SU-DHL-6 (cell line): ENCODE measurements at regions not wholly inside any gene's neighbourhood (a gene's known extent, or its start where the extent isn't known, plus 50 kb on each side); places are given as distances from the start of the nearest gene placed in this dataset.

Source experiments
- H2AFZ ChIP-seq: fragments of 200-600 bp; sonication (generic); 2 replicates; pipeline ENCODE4 v1.6.1; 2014; ENCODE audit warnings: low read depth, mild to moderate bottlenecking, moderate library complexity, mixed read lengths, antibody characterized with exemption, low read length; ENCODE audit not compliant: severe bottlenecking
- H3F3A ChIP-seq: fragments of 200-600 bp; shearing (Covaris generic); 2 replicates; pipeline ENCODE4 v1.6.0; 2016; ENCODE audit warnings: antibody characterized with exemption, mild to moderate bottlenecking; ENCODE audit not compliant: insufficient read depth
- H3K27ac ChIP-seq: fragments of 200-600 bp; sonication (generic); 2 replicates; pipeline ENCODE4 v1.5.1; 2016; ENCODE audit warnings: low read depth, mild to moderate bottlenecking, low read length, moderate library complexity, mixed read lengths
- H3K27me3 ChIP-seq: fragments of 200-600 bp; sonication (generic), shearing (Covaris generic); 2 replicates; pipeline ENCODE4 v1.6.0; 2014; ENCODE audit warnings: mild to moderate bottlenecking, low read length
- H3K36me3 ChIP-seq: fragments of 200-600 bp; sonication (generic); 2 replicates; pipeline ENCODE4 v1.6.1; 2014; ENCODE audit warnings: mild to moderate bottlenecking, low read length, mixed read lengths
- H3K4me2 ChIP-seq: fragments of 300-600, 200-600 bp; shearing (Covaris generic), sonication (generic); 2 replicates; pipeline ENCODE4 v1.6.0; 2014; ENCODE audit warnings: low read length, low read depth, mild to moderate bottlenecking; ENCODE audit not compliant: poor library complexity, severe bottlenecking
- H3K4me3 ChIP-seq: fragments of 200-600 bp; sonication (generic); 2 replicates; pipeline ENCODE4 v1.5.1; 2014; ENCODE audit warnings: antibody characterized with exemption, low read length, mild to moderate bottlenecking, mixed read lengths; ENCODE audit not compliant: insufficient read depth, poor library complexity, severe bottlenecking
- H3K79me2 ChIP-seq: fragments of 200-600 bp; sonication (generic); 2 replicates; pipeline ENCODE4 v1.6.1; 2014; ENCODE audit warnings: mild to moderate bottlenecking, low read length, moderate library complexity; ENCODE audit not compliant: insufficient read depth
- H3K9ac ChIP-seq: fragments of 200-600 bp; sonication (generic); 2 replicates; pipeline ENCODE4 v1.7.0; 2014; ENCODE audit warnings: mild to moderate bottlenecking, low read length
- H3K9me2 ChIP-seq: fragments of 200-600 bp; sonication (generic); replicated peaks from 2 replicates; pipeline ENCODE4 v1.6.1; 2014; ENCODE audit warnings: low read length; ENCODE audit not compliant: insufficient read depth
- H3K9me3 ChIP-seq: fragments of 200-600 bp; sonication (generic); 2 replicates; pipeline ENCODE4 v1.6.1; 2014; ENCODE audit warnings: low read length, mixed read lengths; ENCODE audit not compliant: insufficient read depth
- H4K20me1 ChIP-seq: fragments of 200-600 bp; sonication (generic); 2 replicates; pipeline ENCODE4 v1.6.1; 2014; ENCODE audit warnings: low read depth, mild to moderate bottlenecking, antibody characterized with exemption, low read length, moderate library complexity, mixed read lengths
- EZH2phosphoT487 ChIP-seq: fragments of 200-600 bp; sonication (generic), shearing (Covaris generic); conservative IDR thresholded peaks from 2 replicates; pipeline ENCODE4 v1.6.1; 2018; ENCODE audit warnings: mild to moderate bottlenecking, antibody characterized with exemption, low read length, moderate library complexity, mixed read lengths
- TF ChIP-seq, protein P1 (sequence below): fragments of 200-600 bp; sonication (generic); IDR thresholded peaks from one replicate; pipeline ENCODE4 v1.5.1; 2017; ENCODE audit warnings: antibody characterized with exemption, mild to moderate bottlenecking, low read length, moderate library complexity; ENCODE audit not compliant: insufficient read depth, poor library complexity, severe bottlenecking

DNA sequence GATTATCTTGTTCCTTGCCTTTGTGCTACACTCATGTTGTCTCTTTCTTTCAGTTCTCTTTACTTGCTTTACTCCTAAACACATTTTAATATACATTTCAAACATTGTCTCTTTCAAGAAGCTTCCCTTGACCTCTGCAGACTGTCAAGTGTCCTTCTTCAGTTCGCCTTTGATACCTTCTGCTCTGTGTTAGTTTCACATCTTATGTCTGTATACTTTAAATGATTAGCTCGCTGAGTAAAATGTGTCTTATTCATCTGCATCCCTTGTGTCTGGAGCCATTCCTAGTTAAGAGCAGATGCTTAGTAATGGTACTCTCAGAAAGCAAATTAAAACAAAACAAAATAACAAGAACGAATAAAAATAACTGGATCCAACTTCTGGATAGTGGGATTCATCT is 303.3 kb downstream of the S1PR1 start:
- no peaks in the 10 kb centered on the region for H3K79me2 ChIP-seq
- no peaks in the 10 kb centered on the region; the same call in 1 of the 2 replicates for H3K27me3 ChIP-seq
- no peak overlapping the region for H3K4me2 ChIP-seq
- H3K4me3 ChIP-seq, result no peak overlapping the region
- H3K9me2 ChIP-seq, result no peaks in the 10 kb centered on the region
- H3K36me3 ChIP-seq, result no peaks in the 10 kb centered on the region
- H2AFZ ChIP-seq, result no peak overlapping the region
- no peak overlapping the region for H3K9ac ChIP-seq
- H3K9me3 ChIP-seq, result no peaks in the 10 kb centered on the region
- TF ChIP-seq, protein P1, sequence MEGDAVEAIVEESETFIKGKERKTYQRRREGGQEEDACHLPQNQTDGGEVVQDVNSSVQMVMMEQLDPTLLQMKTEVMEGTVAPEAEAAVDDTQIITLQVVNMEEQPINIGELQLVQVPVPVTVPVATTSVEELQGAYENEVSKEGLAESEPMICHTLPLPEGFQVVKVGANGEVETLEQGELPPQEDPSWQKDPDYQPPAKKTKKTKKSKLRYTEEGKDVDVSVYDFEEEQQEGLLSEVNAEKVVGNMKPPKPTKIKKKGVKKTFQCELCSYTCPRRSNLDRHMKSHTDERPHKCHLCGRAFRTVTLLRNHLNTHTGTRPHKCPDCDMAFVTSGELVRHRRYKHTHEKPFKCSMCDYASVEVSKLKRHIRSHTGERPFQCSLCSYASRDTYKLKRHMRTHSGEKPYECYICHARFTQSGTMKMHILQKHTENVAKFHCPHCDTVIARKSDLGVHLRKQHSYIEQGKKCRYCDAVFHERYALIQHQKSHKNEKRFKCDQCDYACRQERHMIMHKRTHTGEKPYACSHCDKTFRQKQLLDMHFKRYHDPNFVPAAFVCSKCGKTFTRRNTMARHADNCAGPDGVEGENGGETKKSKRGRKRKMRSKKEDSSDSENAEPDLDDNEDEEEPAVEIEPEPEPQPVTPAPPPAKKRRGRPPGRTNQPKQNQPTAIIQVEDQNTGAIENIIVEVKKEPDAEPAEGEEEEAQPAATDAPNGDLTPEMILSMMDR, result no peak
- TF ChIP-seq EZH2phosphoT487, result no peak
- no peaks in the 10 kb centered on the region for H4K20me1 ChIP-seq
- no peaks in the 10 kb centered on the region for H3F3A ChIP-seq
- no peak overlapping the region for H3K27ac ChIP-seq

DNA sequence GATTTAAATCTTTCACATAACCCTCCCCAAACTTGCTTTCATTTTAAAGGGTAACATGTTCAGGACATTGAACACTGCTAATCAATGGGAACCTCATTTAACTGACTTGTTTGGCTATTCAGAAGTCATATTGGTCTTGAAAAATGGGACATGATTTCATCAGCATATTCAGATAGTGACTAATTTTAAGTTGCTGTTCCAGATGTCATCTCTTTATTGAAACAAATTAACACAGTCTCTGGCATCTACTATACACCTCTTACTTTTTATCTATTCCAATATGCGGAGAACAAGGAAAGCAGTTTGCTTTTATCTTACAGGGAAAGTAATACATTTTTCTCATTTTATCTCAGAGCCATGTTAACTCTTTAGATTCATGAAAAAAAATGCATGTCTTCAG is 310.1 kb downstream of the S1PR1 start:
- Histone ChIP-seq H4K20me1 (no peaks in the 10 kb centered on the region), H3K79me2 (no peaks in the 10 kb centered on the region), H3K4me2 (no peak overlapping the region), H3K4me3 (no peak overlapping the region), H3K36me3 (no peaks in the 10 kb centered on the region), H3F3A (no peaks in the 10 kb centered on the region), H3K27me3 (no peaks in the 10 kb centered on the region), H3K9me2 (no peaks in the 10 kb centered on the region), H3K9me3 (no peaks in the 10 kb centered on the region), H2AFZ (no peak overlapping the region), H3K27ac (no peak overlapping the region), H3K9ac (no peak overlapping the region)
- TF ChIP-seq, protein P1, result no peak
- no peak for TF ChIP-seq EZH2phosphoT487

DNA sequence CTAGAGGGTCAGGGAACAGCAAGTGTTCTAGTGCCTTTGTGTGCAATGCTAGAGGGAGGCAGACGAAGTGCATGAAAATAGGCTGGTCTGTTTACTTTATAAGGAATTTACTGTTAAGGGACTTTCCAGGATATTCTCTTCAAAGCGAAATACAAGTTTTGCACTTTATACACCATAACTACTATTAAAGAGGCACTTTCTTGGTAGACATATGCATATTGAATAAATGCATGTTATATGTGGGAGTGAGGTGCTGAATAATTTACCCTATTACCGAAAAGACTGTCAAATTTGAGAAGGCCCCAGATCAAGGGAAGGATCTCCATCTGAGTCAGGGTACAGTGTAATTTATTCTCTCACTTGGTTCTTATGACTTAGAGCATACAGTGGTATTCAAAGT is 310.5 kb downstream of the S1PR1 start:
- H3K79me2 ChIP-seq, result no peaks in the 10 kb centered on the region
- no peak overlapping the region for H3K9ac ChIP-seq
- H4K20me1 ChIP-seq, result no peaks in the 10 kb centered on the region
- H3K9me2 ChIP-seq, result no peaks in the 10 kb centered on the region
- H2AFZ ChIP-seq, result no peak overlapping the region
- TF ChIP-seq EZH2phosphoT487, result no peak
- TF ChIP-seq, protein P1, result no peak
- no peaks in the 10 kb centered on the region for H3K27me3 ChIP-seq
- no peak overlapping the region for H3K4me3 ChIP-seq
- H3K36me3 ChIP-seq, result no peaks in the 10 kb centered on the region
- no peaks in the 10 kb centered on the region for H3K9me3 ChIP-seq
- no peaks in the 10 kb centered on the region for H3F3A ChIP-seq
- no peak overlapping the region for H3K27ac ChIP-seq
- H3K4me2 ChIP-seq, result no peak overlapping the region

DNA sequence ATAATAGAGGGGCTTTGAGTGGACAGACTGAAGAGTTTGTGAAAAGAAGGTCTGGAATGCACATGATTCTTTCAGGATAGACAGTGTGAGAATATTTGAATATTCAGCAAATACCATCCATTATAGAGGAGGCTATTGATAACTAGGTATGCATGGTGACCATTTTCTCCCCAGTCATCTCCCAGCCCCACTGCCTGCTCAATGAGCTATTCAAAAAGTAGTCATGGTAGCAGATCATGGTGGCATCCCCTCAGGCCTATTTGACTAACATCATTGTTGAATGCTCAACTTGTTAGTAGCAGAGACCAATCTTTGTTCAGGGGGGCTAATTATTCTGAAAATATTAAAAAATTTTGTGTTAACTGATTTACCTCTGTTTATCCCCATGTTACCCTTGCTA is 311.6 kb downstream of the S1PR1 start:
- TF ChIP-seq EZH2phosphoT487, result no peak
- TF ChIP-seq, protein P1, result no peak

More for the DNA sequence above, 311.6 kb downstream of the S1PR1 start:
- H3K79me2 ChIP-seq, result no peaks in the 10 kb centered on the region
- no peak overlapping the region for H2AFZ ChIP-seq
- H3K4me2 ChIP-seq, result no peak overlapping the region
- H3K9ac ChIP-seq, result no peak overlapping the region
- no peak overlapping the region for H3K27ac ChIP-seq
- no peaks in the 10 kb centered on the region for H3K27me3 ChIP-seq
- no peaks in the 10 kb centered on the region for H4K20me1 ChIP-seq
- no peaks in the 10 kb centered on the region for H3K9me3 ChIP-seq
- H3F3A ChIP-seq, result no peaks in the 10 kb centered on the region
- no peaks in the 10 kb centered on the region for H3K36me3 ChIP-seq
- no peaks in the 10 kb centered on the region for H3K9me2 ChIP-seq
- no peak overlapping the region for H3K4me3 ChIP-seq
